Type B pancreatic cell (in vitro differentiated cells): ENCODE measurements at regions not wholly inside any gene's neighbourhood (a gene's known extent, or its start where the extent isn't known, plus 50 kb on each side); places are given as distances from the start of the nearest gene placed in this dataset.
A peak's percentile ranks its signal among the peaks of the same experiment; 100 is the strongest.

Source experiments
- DNase-seq: peaks from one replicate; pipeline ENCODE4 v3.0.0; 2021; ENCODE audit warnings: mixed read lengths; ENCODE audit not compliant: unreplicated experiment; ENCODE audit errors: extremely low spot score
- H3K27ac Mint-ChIP-seq: 2 replicates; pipeline ENCODE4 v1.8.0; 2021; ENCODE audit warnings: mild to moderate bottlenecking, mixed read lengths
- H3K27me3 Mint-ChIP-seq: 2 replicates; pipeline ENCODE4 v1.8.0; 2021; ENCODE audit warnings: mixed read lengths
- H3K36me3 Mint-ChIP-seq: 2 replicates; pipeline ENCODE4 v1.8.0; 2021; ENCODE audit warnings: mixed read lengths
- H3K4me1 Mint-ChIP-seq: one replicate; pipeline ENCODE4 v1.8.0; 2021; ENCODE audit warnings: mixed read lengths; ENCODE audit not compliant: unreplicated experiment
- H3K4me3 Mint-ChIP-seq: 2 replicates; pipeline ENCODE4 v1.8.0; 2021; ENCODE audit warnings: mild to moderate bottlenecking, mixed read lengths
- H3K9me3 Mint-ChIP-seq: 2 replicates; pipeline ENCODE4 v1.8.0; 2021; ENCODE audit warnings: mixed read lengths
- TF ChIP-seq, protein P1 (sequence below): fragments of 200-600 bp; sonication (generic); conservative IDR thresholded peaks from 2 replicates; pipeline ENCODE4 v1.5.0; 2021; ENCODE audit warnings: antibody characterized with exemption, mild to moderate bottlenecking

DNA sequence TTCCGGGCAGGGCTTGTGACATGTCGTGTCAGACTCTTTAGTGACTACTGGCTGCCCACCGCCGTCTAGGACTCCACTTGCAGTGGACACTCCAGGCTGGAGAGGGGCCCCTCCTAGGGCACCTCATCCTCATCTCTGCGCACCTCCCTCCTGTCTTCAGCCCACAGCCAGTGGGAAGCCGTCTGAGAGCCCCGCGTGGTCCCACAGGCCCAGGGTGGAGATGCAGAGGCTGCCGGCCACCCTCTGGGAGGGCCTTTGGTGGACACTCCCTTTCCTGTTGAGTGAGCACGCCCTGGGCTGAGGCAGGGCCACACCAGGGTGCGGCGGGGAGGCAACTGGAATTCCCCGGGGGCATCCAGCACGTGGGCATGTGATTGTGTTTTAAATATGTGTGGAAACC is 80.5 kb downstream of the IRX2 start:
- Mint-ChIP-seq H3K27ac (no peak overlapping the region), H3K4me3 (no peak overlapping the region), H3K4me1 (no peaks in the 10 kb centered on the region), H3K36me3 (no peaks in the 10 kb centered on the region), H3K9me3 (no peaks in the 10 kb centered on the region), H3K27me3 (no peaks in the 10 kb centered on the region)
- DNase-seq: no peak
- TF ChIP-seq, protein P1, sequence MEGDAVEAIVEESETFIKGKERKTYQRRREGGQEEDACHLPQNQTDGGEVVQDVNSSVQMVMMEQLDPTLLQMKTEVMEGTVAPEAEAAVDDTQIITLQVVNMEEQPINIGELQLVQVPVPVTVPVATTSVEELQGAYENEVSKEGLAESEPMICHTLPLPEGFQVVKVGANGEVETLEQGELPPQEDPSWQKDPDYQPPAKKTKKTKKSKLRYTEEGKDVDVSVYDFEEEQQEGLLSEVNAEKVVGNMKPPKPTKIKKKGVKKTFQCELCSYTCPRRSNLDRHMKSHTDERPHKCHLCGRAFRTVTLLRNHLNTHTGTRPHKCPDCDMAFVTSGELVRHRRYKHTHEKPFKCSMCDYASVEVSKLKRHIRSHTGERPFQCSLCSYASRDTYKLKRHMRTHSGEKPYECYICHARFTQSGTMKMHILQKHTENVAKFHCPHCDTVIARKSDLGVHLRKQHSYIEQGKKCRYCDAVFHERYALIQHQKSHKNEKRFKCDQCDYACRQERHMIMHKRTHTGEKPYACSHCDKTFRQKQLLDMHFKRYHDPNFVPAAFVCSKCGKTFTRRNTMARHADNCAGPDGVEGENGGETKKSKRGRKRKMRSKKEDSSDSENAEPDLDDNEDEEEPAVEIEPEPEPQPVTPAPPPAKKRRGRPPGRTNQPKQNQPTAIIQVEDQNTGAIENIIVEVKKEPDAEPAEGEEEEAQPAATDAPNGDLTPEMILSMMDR: no peak

DNA sequence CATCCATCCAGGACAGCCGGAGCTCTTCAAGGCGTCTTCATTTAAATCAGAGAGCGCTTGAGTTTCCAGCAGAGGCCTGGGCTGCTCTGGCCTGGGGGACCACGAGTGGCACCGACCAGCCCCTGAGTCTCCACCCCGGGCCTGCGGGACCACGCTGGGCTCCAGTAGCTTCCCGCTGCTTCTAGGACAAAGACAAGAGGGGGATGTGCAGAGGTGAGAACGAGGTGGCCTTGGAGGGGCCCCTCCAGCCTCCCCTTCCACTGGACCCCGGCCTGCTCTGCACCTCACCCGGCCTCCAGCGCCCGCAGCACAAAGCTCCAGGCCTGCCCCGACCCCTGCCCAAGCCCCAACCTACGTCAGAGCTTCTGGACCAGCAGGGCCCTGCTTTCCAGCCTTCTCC is 81.6 kb downstream of the IRX2 start:
- TF ChIP-seq, protein P1: no peak
- Mint-ChIP-seq H3K9me3 (no peaks in the 10 kb centered on the region), H3K27ac (no peak overlapping the region), H3K36me3 (no peaks in the 10 kb centered on the region), H3K4me3 (no peak overlapping the region), H3K27me3 (no peaks in the 10 kb centered on the region), H3K4me1 (no peaks in the 10 kb centered on the region)
- DNase-seq: no peak

- Mint-ChIP-seq H3K4me3 (no peak overlapping the region), H3K4me1 (peaks cover 5% of the 10 kb centered on the region), H3K9me3 (no peaks in the 10 kb centered on the region), H3K27ac (no peak overlapping the region), H3K36me3 (no peaks in the 10 kb centered on the region), H3K27me3 (peaks cover 6% of the 10 kb centered on the region)
- TF ChIP-seq, protein P1: no peak
- DNase-seq: no peak
These were observed 82.2 kb downstream of the IRX2 start for GRCh38 chr5:2669259-2669658.

- peaks cover 5% of the 10 kb centered on the region for H3K4me1 Mint-ChIP-seq
- no peaks in the 10 kb centered on the region for H3K36me3 Mint-ChIP-seq
- H3K4me3 Mint-ChIP-seq: no peak overlapping the region
- TF ChIP-seq, protein P1: no peak
- DNase-seq: no peak
- peaks cover 20% of the 10 kb centered on the region for H3K27me3 Mint-ChIP-seq
- no peaks in the 10 kb centered on the region for H3K9me3 Mint-ChIP-seq
- H3K27ac Mint-ChIP-seq: no peak overlapping the region
These were observed 85.4 kb downstream of the IRX2 start for GRCh38 chr5:2666081-2666480.

DNA sequence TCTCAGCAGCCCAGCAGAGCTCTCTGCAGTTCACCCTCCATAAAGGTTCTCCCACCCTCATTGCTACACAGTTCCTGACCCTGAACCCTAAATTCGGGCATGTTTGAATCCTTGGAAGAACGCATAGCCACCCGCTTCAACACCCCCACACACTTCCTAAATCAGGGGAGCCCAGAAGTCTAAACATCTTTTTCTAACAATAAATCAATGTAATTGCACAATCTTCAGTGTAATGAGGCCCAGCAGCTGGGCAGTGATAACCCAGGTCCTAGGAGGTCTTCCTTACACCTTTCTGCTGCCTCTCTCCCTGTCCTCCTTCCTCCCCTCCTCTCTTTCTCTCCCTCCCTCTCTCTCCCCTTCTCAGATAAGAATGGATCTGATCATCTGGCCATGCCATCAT is 88.0 kb downstream of the IRX2 start:
- Mint-ChIP-seq H3K27ac (no peak overlapping the region), H3K36me3 (no peaks in the 10 kb centered on the region), H3K4me3 (no peak overlapping the region), H3K27me3 (peaks cover 36% of the 10 kb centered on the region), H3K9me3 (no peaks in the 10 kb centered on the region), H3K4me1 (peaks cover 20% of the 10 kb centered on the region)
- TF ChIP-seq, protein P1: no peak
- no peak for DNase-seq

- DNase-seq: no peak
- peak overlapping the region; percentile 34 for H3K27ac Mint-ChIP-seq
- TF ChIP-seq, protein P1: no peak
- peaks cover 30% of the 10 kb centered on the region for H3K4me1 Mint-ChIP-seq
- peaks cover 52% of the 10 kb centered on the region for H3K27me3 Mint-ChIP-seq
- H3K9me3 Mint-ChIP-seq: no peaks in the 10 kb centered on the region
- H3K36me3 Mint-ChIP-seq: no peaks in the 10 kb centered on the region
- H3K4me3 Mint-ChIP-seq: peak overlapping the region; percentile 44
These were observed 91.2 kb downstream of the IRX2 start for GRCh38 chr5:2660315-2660714.
